Mucosa of gallbladder (tissue), 1 donor: ENCODE measurements at regions not wholly inside any gene's neighbourhood (a gene's known extent, or its start where the extent isn't known, plus 50 kb on each side); places are given as distances from the start of the nearest gene placed in this dataset.

ENCODE experiments used
- DNase-seq: peaks from one replicate; pipeline ENCODE4 v3.0.0-alpha.2; 2020; ENCODE audit warnings: low spot score
- donor health status: DM: no; HTN: no; CAD: no.

DNA sequence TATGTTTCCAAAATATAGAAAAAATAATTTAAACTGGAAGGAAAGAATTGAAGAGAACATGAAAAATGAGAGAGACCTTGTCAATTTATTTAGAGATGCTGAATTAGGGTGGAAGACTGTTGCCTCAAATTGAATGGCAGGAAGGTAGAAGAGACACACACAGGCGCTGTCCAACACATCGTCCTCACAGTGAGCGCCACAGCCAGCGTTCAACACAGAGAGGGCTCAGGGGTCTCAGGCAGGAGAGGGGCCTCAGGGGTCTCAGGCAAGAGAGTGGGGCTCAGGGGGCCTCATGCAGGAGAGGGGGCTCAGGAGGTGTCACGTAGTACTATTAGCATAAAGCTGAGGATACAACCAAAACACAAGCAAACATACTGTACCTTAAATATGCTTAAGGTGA lies 65.7 kb downstream of the TMEM18 start:
- no peak for DNase-seq

DNA sequence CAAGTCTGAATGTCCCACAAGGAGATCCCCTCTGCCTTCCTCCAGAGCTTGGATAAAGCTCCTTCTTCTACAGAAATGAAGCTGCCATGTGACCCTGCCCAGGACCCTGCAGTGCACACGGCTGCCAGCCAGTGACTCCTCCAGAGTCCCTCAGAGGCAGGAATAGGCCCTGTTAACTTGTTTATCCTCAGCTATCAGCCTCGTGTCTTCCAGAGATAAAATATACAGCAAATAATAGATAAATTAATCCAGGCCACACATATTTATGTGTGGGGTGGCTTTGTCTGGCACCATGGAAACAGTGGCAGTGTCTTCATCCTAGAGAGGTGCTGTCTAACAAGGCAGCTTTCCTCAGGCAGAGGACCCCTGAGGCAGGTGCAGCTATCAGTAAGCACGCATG lies 66.7 kb downstream of the TMEM18 start:
- DNase-seq = no peak

DNA sequence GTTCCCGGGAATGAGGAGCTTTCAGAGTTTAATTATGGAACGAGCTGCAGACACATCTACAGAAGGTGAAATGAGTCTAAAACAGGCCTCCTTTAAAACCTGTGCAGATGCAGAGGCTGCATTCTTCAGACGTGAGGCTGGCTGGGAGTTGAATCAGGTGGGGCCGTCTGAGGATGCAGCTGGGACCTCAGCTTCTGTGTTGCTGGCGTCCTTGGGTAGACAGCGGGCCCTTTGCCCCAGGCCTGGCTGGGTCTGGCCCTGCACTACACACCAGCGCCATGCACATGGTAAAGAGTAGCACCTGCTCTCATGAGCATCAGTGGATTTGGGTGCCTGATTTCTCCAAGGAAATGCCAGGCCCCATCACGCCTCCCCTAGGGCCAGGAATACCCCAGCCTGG lies 67.3 kb downstream of the TMEM18 start:
- no peak for DNase-seq

GRCh38 chr2:609449-609848 lies 67.8 kb downstream of the TMEM18 start:
- DNase-seq = no peak

- DNase-seq = no peak
Observed at GRCh38 chr2:608711-609110, 68.5 kb downstream of the TMEM18 start.

GRCh38 chr2:608297-608696 lies 68.9 kb downstream of the TMEM18 start:
- DNase-seq = no peak

DNA sequence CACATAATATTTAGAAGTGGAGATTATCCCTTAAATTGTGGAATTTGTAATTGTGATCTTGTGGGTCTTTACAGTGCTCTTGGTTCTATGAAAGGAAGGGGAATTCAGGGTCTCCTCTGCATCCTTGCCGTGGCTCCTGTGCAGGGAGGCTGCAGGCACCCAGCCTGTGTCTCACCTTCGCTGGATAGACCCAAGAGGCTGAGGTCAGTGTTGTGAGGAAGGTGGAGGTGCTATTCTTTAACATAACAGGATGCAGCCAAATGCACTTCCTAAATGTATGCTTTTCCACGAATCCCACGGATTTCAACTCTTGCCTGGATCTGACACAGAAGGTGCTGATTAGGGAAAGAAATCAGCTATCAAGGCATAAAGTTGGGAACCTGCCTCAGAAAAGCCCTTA lies 69.5 kb downstream of the TMEM18 start:
- no peak for DNase-seq

GRCh38 chr2:607172-607571 lies 70.0 kb downstream of the TMEM18 start:
- DNase-seq = no peak

DNA sequence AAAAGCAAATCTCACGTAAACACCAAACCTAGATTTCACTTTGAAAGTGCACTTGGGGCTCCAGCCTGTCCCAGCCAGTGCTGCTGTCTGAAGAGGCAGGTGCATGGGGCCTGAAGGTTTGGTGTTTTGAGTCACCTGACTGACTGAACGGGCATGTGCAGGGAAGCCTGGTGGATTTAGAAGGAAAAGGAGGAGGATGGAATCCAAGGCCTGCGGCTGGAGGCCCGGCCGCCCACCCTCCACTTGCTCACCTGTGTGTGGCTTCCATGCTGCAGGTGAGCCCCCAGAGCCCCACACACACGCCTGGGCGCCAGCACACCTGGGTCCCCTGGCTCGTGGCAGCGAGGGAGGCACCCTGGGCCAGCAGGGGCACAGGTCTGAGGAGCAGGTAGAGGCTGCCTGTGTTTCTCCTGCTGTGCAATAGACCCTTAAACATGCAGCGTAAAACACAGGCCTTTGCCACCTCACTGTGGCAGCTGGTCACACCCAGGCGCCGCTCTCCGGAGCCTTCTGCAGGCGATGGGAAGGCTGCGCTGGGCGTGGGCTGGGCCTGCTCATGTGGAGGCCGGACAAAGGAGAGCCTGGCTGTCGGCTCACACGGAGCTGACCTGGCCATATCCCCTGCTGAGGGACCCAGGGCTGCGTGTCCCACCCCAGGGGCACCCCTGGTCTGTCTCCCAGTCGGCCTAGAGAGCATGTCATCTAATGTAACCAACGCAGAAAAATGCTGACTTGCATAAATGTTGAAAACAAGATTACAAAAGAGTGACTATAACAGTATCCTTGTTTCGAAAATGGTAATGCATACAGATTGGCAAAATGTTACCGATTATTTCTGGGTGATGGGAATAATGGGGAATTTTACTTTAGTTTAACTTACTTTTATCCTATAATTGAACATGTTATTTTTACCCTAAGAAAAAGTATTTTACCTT lies 71.3 kb downstream of the TMEM18 start:
- DNase-seq = no peak

- no peak for DNase-seq
Observed at GRCh38 chr2:604854-605524, 72.2 kb downstream of the TMEM18 start.

GRCh38 chr2:604385-604784 lies 72.8 kb downstream of the TMEM18 start:
- no peak for DNase-seq

- no peak for DNase-seq
Observed at GRCh38 chr2:603869-604268, 73.3 kb downstream of the TMEM18 start.

- DNase-seq = no peak
Observed at GRCh38 chr2:603427-603826, 73.8 kb downstream of the TMEM18 start.

- no peak for DNase-seq
Observed at GRCh38 chr2:602571-603359, 74.4 kb downstream of the TMEM18 start.

- no peak for DNase-seq
Observed at GRCh38 chr2:601806-602455, 75.3 kb downstream of the TMEM18 start.

DNA sequence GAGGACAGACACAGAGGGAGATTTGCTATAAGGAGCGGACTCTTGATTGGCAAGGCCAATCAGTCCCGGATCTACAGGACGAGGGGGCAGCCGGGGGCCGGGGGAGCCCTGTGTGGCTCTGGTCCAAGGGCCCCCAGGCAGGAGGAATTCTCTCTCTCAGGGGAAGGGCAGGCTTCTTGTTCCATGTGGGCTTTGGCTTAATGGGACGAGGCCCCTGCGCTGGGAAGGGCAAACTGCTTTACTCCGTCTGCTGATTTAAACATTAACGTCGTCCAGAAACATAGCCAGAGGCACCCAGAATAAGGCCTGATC lies 75.9 kb downstream of the TMEM18 start:
- DNase-seq = no peak

- DNase-seq = no peak
Observed at GRCh38 chr2:600542-601386, 76.4 kb downstream of the TMEM18 start.

- no peak for DNase-seq
Observed at GRCh38 chr2:599601-600000, 77.6 kb downstream of the TMEM18 start.

DNA sequence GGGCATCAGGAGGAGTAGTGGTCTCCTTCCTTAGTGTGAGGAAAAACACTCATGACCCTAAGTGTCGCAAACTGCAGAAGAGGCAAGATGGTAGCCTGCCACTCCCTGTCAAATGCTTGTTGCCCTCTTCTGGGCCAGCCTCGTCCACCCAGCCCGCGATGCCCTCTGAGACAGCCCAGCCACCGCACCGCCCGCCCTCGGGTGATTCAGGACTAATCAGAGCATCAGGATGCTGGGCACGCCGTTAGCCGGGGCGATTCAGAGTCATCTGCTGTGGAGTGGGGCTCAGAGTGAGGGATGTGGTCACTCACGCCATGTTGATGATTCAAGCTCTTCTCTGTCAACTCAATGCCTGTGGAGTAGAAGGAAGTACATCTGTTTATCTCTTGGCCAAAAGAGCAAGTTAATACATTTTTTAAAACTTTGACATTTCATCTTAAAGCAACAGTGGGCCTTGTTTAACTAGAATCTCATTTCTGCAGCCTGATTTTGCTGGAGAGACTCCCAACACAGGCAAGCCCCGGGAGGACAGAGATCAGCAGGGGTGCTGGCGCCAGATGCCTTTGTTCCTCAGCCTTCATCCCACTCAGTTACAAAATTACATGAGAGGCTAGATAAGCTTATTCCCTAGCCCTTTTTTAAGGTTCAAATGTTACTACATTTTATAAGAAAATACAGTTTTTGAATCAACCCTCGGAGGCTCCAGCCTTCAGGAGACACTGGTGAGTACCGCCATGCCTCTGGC lies 79.0 kb downstream of the TMEM18 start:
- DNase-seq = no peak

GRCh38 chr2:595831-596592 lies 81.2 kb downstream of the TMEM18 start:
- no peak for DNase-seq
